ENCODE measurements at regions not wholly inside any gene's neighbourhood (a gene's known extent, or its start where the extent isn't known, plus 50 kb on each side); places are given as distances from the start of the nearest gene placed in this dataset.

DNA sequence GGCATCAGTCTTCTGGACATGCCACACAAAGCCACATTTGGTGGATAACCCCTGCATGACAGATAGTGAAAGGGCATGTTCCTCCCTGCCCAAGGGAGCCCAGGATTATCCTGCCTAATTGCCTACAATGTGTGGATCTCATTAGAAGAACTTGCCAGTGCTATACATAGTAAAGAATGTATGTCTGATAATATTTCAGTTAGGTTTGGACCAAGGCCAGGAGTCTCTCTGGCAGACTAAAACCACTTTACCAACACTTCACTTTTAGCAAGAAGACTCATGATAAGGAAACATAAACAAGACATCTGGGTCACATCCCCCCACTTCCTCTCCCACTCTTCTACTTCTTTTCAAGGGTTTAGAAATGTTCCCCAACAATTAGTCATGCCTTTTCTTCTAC, 196.7 kb downstream of the MTERF1 start:
- TF ChIP-seq RAD21 (IDR thresholded peaks at IDR 0.05; ENCODE audit: low read depth) (no peak), CREB1 (IDR thresholded peaks at IDR 0.05; ENCODE audit: low read depth) (no peak), YY1 (IDR thresholded peaks at IDR 0.05; ENCODE audit: low read depth) (no peak), TAF1 (IDR thresholded peaks at IDR 0.05; ENCODE audit: low read depth) (no peak), ZBTB7A (IDR thresholded peaks at IDR 0.05; ENCODE audit: low read depth) (no peak)
- TF ChIP-seq, protein P1, sequence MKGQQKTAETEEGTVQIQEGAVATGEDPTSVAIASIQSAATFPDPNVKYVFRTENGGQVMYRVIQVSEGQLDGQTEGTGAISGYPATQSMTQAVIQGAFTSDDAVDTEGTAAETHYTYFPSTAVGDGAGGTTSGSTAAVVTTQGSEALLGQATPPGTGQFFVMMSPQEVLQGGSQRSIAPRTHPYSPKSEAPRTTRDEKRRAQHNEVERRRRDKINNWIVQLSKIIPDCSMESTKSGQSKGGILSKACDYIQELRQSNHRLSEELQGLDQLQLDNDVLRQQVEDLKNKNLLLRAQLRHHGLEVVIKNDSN (IDR thresholded peaks at IDR 0.05): no peak

DNA sequence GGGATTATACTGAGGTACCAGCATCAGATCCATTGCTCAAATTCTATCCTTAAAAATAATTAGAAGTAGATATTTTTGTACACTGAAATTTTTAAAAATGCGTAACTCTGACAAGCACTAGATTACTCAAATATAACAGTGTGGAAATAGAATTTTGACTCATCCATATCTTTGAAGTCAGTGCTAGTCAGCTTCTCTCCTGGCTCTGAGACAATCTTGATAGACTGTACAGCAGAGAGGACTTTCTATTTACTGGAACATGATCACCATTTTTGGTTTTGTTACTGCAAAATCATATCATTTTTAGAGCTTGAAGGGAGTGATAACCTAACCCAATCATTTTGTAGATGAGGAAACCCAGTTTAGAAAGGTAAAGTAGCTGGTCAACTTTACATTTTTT, 195.0 kb downstream of the MTERF1 start:
- no peak for TF ChIP-seq YY1 (IDR thresholded peaks at IDR 0.05; ENCODE audit: low read depth)
- TF ChIP-seq CREB1 (IDR thresholded peaks at IDR 0.05; ENCODE audit: low read depth): no peak
- no peak for TF ChIP-seq TCF12 (IDR thresholded peaks at IDR 0.05; ENCODE audit: low read depth)
- TF ChIP-seq NFIC (IDR thresholded peaks at IDR 0.05): no peak
- TF ChIP-seq, protein P2, sequence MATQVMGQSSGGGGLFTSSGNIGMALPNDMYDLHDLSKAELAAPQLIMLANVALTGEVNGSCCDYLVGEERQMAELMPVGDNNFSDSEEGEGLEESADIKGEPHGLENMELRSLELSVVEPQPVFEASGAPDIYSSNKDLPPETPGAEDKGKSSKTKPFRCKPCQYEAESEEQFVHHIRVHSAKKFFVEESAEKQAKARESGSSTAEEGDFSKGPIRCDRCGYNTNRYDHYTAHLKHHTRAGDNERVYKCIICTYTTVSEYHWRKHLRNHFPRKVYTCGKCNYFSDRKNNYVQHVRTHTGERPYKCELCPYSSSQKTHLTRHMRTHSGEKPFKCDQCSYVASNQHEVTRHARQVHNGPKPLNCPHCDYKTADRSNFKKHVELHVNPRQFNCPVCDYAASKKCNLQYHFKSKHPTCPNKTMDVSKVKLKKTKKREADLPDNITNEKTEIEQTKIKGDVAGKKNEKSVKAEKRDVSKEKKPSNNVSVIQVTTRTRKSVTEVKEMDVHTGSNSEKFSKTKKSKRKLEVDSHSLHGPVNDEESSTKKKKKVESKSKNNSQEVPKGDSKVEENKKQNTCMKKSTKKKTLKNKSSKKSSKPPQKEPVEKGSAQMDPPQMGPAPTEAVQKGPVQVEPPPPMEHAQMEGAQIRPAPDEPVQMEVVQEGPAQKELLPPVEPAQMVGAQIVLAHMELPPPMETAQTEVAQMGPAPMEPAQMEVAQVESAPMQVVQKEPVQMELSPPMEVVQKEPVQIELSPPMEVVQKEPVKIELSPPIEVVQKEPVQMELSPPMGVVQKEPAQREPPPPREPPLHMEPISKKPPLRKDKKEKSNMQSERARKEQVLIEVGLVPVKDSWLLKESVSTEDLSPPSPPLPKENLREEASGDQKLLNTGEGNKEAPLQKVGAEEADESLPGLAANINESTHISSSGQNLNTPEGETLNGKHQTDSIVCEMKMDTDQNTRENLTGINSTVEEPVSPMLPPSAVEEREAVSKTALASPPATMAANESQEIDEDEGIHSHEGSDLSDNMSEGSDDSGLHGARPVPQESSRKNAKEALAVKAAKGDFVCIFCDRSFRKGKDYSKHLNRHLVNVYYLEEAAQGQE (IDR thresholded peaks at IDR 0.05; ENCODE audit: low read depth): no peak
- no peak for TF ChIP-seq RAD21 (IDR thresholded peaks at IDR 0.05; ENCODE audit: low read depth)
- no peak for TF ChIP-seq TEAD4 (IDR thresholded peaks at IDR 0.05)
- TF ChIP-seq EGR1 (IDR thresholded peaks at IDR 0.05): no peak

- TF ChIP-seq EP300 (IDR thresholded peaks at IDR 0.05; ENCODE audit: borderline replicate concordance) (no peak), TAF1 (IDR thresholded peaks at IDR 0.05; ENCODE audit: low read depth) (no peak), NFIC (IDR thresholded peaks at IDR 0.05) (no peak), EGR1 (IDR thresholded peaks at IDR 0.05) (no peak), CREB1 (IDR thresholded peaks at IDR 0.05; ENCODE audit: low read depth) (no peak), RAD21 (IDR thresholded peaks at IDR 0.05; ENCODE audit: low read depth) (no peak), FOXM1 (IDR thresholded peaks at IDR 0.05; ENCODE audit: borderline replicate concordance, low read depth) (no peak), TEAD4 (IDR thresholded peaks at IDR 0.05) (no peak), CEBPB (IDR thresholded peaks at IDR 0.05) (no peak)
- TF ChIP-seq, protein P3, sequence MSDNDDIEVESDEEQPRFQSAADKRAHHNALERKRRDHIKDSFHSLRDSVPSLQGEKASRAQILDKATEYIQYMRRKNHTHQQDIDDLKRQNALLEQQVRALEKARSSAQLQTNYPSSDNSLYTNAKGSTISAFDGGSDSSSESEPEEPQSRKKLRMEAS (IDR thresholded peaks at IDR 0.05): no peak
- TF ChIP-seq, protein P2 (IDR thresholded peaks at IDR 0.05; ENCODE audit: low read depth): no peak
These were observed 189.9 kb downstream of the MTERF1 start for GRCh38 chr7:91690541-91691070.

GRCh38 chr7:91691865-91692264, 188.6 kb downstream of the MTERF1 start:
- TF ChIP-seq, protein P3 (IDR thresholded peaks at IDR 0.05): no peak
- TF ChIP-seq TCF12 (IDR thresholded peaks at IDR 0.05; ENCODE audit: low read depth): no peak
- TF ChIP-seq TEAD4 (IDR thresholded peaks at IDR 0.05): no peak
- TF ChIP-seq CEBPB (IDR thresholded peaks at IDR 0.05): no peak
- TF ChIP-seq ZBTB7A (IDR thresholded peaks at IDR 0.05; ENCODE audit: low read depth): no peak
- TF ChIP-seq FOXM1 (IDR thresholded peaks at IDR 0.05; ENCODE audit: borderline replicate concordance, low read depth): no peak
- TF ChIP-seq YY1 (IDR thresholded peaks at IDR 0.05; ENCODE audit: low read depth): no peak
- TF ChIP-seq, protein P2 (IDR thresholded peaks at IDR 0.05; ENCODE audit: low read depth): no peak
- no peak for TF ChIP-seq EP300 (IDR thresholded peaks at IDR 0.05; ENCODE audit: borderline replicate concordance)
- no peak for TF ChIP-seq RAD21 (IDR thresholded peaks at IDR 0.05; ENCODE audit: low read depth)
- no peak for TF ChIP-seq CREB1 (IDR thresholded peaks at IDR 0.05; ENCODE audit: low read depth)

DNA sequence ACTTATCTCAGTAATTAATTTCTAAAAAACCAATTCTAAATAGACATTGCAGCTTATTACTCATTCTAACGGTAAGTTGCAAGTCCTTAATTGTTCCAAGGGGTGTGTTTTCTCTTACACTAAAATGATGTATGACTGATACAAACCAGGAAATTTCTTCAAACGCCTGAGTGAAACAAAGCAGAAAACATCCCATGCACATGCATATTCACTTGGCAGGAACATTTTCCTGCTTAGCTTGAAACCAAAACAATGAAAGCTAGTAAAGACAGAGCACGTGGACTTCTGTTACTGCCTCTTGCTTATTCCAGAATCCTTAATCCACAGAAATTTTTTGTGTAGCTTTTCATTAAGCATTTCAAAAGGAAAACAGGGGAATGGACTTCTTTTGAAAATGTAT, 187.7 kb downstream of the MTERF1 start:
- TF ChIP-seq EGR1 (IDR thresholded peaks at IDR 0.05) (no peak), TCF12 (IDR thresholded peaks at IDR 0.05; ENCODE audit: low read depth) (no peak), TEAD4 (IDR thresholded peaks at IDR 0.05) (no peak), CEBPB (IDR thresholded peaks at IDR 0.05) (no peak), EP300 (IDR thresholded peaks at IDR 0.05; ENCODE audit: borderline replicate concordance) (no peak), RAD21 (IDR thresholded peaks at IDR 0.05; ENCODE audit: low read depth) (no peak)
- TF ChIP-seq, protein P2 (IDR thresholded peaks at IDR 0.05; ENCODE audit: low read depth): no peak
- TF ChIP-seq, protein P1 (IDR thresholded peaks at IDR 0.05): no peak
- TF ChIP-seq, protein P3 (IDR thresholded peaks at IDR 0.05): no peak

All from Ishikawa (cell line).